ENCODE measurements at regions not wholly inside any gene's neighbourhood (a gene's known extent, or its start where the extent isn't known, plus 50 kb on each side); places are given as distances from the start of the nearest gene placed in this dataset.

DNA sequence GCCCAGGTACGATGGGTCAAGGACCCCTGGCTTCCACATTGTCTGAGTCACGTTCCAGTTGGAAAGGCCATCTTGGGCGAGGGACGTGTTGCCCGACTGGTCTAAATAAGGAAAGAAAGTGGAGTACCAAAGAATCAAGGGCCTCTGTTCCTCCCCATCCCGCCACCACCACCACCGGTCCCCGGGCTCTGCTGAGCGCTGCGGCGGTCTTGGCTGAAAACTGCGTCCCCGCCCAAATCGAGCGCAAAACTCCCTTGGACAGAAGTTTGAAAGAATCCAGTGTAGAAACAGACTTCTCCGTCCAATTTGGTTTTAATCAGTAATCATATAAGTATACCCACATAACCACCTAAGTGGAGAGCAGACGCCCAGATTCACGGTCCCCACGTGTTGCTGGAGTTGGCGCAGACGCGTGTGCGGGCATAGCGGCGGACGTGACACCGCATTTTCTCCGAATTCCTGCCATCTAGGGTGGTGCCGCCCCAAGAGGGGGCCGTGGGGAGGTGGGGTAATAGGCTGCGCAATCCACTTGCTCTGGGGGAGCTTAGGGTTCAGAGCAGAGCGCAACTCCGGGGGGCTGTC is 243.8 kb upstream of the TOPAZ1 start:
- Histone ChIP-seq H3K4me3 (peak overlapping the region; percentile 68), H3K27me3 (ENCODE audit: insufficient read depth in 3 of 3, low read length in 2 of 3) (peaks cover 3 to 100% (median 47%) of the 10 kb centered on the region in 3 donors), H3K27ac (no peak overlapping the region), H3K4me1 (peaks cover 31% of the 10 kb centered on the region), H3K9me3 (peaks cover 4% of the 10 kb centered on the region), H3K36me3 (ENCODE audit: insufficient read depth in 1 of 2, low read depth in 1 of 2) (no peaks in the 10 kb centered on the region)
- 1 to 2% (median 1%) methylated on average over 33 of the region's 33 CpGs for WGBS, 3 donors
- DNase-seq (no peak), ATAC-seq (peak in 1 of 4 donors; percentile 26)
- intact Hi-C loops (cut with DNase I), result no loop called here
- TF ChIP-seq, protein P1, sequence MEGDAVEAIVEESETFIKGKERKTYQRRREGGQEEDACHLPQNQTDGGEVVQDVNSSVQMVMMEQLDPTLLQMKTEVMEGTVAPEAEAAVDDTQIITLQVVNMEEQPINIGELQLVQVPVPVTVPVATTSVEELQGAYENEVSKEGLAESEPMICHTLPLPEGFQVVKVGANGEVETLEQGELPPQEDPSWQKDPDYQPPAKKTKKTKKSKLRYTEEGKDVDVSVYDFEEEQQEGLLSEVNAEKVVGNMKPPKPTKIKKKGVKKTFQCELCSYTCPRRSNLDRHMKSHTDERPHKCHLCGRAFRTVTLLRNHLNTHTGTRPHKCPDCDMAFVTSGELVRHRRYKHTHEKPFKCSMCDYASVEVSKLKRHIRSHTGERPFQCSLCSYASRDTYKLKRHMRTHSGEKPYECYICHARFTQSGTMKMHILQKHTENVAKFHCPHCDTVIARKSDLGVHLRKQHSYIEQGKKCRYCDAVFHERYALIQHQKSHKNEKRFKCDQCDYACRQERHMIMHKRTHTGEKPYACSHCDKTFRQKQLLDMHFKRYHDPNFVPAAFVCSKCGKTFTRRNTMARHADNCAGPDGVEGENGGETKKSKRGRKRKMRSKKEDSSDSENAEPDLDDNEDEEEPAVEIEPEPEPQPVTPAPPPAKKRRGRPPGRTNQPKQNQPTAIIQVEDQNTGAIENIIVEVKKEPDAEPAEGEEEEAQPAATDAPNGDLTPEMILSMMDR (IDR thresholded peaks at IDR 0.05), result no peak

DNA sequence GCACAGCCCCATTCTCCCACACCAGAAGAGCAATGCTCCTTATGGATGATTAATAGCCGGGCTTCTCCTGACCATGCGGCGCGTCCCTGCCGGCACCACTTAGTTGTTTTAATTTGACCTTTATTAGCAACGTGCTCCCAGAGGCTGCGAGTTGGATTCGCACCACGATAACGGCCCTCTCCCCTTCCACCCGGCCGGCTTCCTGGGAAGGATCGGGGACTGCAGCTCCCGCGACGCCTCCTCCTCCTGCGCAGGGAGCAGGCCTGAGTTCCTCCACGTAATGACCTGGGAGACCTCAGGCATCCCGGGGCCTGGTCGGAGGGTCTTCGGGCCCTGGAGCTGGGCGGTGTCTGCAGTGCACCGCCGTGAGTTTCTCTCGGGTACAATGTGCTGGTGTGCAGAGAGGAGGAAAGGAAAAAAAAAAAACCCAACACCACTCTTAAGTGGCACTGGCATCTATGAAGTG is 243.3 kb upstream of the TOPAZ1 start:
- intact Hi-C loops (cut with DNase I), result no loop called here
- Histone ChIP-seq H3K27me3 (ENCODE audit: insufficient read depth in 3 of 3, low read length in 2 of 3) (peaks cover 3 to 97% (median 47%) of the 10 kb centered on the region in 3 donors), H3K4me1 (peaks cover 31% of the 10 kb centered on the region), H3K36me3 (ENCODE audit: insufficient read depth in 1 of 2, low read depth in 1 of 2) (no peaks in the 10 kb centered on the region), H3K27ac (no peak overlapping the region), H3K9me3 (peaks cover 2% of the 10 kb centered on the region), H3K4me3 (peak overlapping the region; percentile 68)
- ATAC-seq, result peak in 3 of 4 donors; percentile 13 to 35 (median 27)
- TF ChIP-seq, protein P1 (IDR thresholded peaks at IDR 0.05), result no peak
- no peak for DNase-seq
- WGBS, 3 donors, result 1 to 2% (median 1%) methylated on average over 21 to 25 of the region's 25 CpGs

DNA sequence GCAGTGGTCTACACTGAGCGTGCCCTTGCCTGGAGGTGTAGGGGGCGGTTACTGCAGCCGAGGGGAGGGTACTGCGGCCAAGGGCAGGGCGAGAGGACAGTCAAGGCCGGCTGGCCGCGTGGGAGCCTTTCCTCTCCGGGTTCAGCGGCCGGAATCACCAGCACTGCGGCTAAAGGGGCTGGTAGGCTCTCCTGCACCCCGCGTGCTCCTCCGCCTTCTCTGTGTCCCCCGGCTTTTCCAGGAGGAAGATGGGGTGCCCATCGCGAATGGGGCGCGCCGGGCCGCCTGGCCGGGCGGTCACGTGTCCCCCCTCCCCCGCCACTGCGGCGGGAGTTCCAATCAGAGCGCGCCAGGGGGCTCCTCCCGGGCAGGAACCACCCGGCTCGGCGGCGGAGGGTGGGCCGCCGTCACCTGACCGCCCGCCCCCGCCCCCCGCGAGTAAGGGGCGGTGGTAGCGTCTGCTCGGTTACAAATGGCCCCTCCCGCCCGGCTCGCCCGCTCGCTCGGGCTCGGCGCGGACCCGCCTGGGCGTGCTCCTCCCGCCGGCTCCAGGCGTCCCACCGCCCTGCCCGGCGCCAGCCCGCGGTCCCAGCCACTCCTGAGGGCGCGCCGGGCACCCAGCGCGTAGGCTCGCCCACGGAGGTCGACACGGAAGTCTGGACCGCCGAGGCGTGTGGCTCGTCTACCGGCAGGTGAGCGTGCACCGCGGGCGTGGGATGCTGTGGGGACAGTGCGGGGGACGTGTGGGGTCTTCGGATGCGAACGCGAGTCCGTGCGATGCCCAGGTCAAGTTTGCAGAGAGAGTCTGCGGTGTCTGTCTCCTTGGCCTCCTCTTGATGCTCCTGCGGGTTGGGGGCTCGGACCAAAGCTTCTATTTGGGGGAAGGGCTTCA is 242.6 kb upstream of the TOPAZ1 start:
- intact Hi-C loops (cut with DNase I), result no loop called here
- peak overlapping the region; percentile 68 for H3K4me3 ChIP-seq
- H3K27ac ChIP-seq, result no peak overlapping the region
- TF ChIP-seq, protein P1 (IDR thresholded peaks at IDR 0.05), result no peak
- ATAC-seq (peak; percentile 33 to 60 (median 37)), DNase-seq (no peak)
- WGBS, 3 donors, result 1 to 2% (median 1%) methylated on average over 71 to 93 of the region's 93 CpGs
- H3K36me3 ChIP-seq (ENCODE audit: insufficient read depth in 1 of 2, low read depth in 1 of 2), result no peaks in the 10 kb centered on the region
- H3K4me1 ChIP-seq, result peaks cover 31% of the 10 kb centered on the region
- peaks cover 3 to 90% (median 47%) of the 10 kb centered on the region in 3 donors for H3K27me3 ChIP-seq (ENCODE audit: insufficient read depth in 3 of 3, low read length in 2 of 3)
- H3K9me3 ChIP-seq, result no peaks in the 10 kb centered on the region

DNA sequence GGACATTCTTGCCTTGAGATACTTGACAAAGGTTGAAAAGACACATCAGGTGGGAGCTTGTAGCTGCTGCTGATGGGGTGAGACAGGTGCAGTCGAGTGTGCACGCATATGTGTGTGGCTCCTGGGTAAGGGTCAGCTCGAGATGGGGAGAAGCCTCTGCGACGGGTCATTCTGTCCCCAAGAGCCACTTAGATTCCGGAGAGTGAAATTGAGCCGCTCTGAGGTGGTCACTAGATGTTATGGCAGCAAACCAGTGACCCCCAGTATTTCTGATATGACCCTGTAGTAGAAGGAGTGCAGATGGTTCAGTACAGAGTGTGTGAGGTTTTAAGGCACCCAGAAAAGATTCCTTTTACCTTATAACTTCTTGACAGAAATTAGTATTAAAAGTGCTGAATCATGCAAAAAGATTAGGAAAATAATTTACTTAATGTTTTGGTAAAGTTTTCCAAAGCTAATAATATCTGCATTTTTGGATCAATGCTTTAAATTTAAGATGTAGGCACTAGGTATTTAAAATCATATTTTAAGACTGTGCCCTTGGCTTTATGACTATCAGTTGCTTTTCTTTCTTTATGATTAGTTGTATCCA is 241.9 kb upstream of the TOPAZ1 start:
- Histone ChIP-seq H3K4me1 (peaks cover 29% of the 10 kb centered on the region), H3K4me3 (peak overlapping the region; percentile 68), H3K9me3 (no peaks in the 10 kb centered on the region), H3K27me3 (ENCODE audit: insufficient read depth in 3 of 3, low read length in 2 of 3) (peaks cover 6 to 82% (median 43%) of the 10 kb centered on the region in 3 donors), H3K36me3 (ENCODE audit: insufficient read depth in 1 of 2, low read depth in 1 of 2) (no peaks in the 10 kb centered on the region), H3K27ac (no peak overlapping the region)
- TF ChIP-seq, protein P1 (IDR thresholded peaks at IDR 0.05), result no peak
- intact Hi-C loops (cut with DNase I), result no loop called here
- no peak for ATAC-seq
- DNase-seq, result no peak
- WGBS, 3 donors, result 43 to 50% (median 44%) methylated on average over 7 of the region's 7 CpGs

All from psoas muscle (tissue), 7 donors.